ENCODE measurements at regions not wholly inside any gene's neighbourhood (a gene's known extent, or its start where the extent isn't known, plus 50 kb on each side); places are given as distances from the start of the nearest gene placed in this dataset.
"Not testable (repeated sequence)": the region's sequence is repeated elsewhere in the genome, so short reads cannot be mapped to it uniquely, and the experiment has no call there.

- DNase-seq: no peak
Observed at GRCh38 chrX:39688576-39689375, 409.0 kb downstream of the BCOR start.

- DNase-seq: no peak
Observed at GRCh38 chrX:39689376-39690104, 408.2 kb downstream of the BCOR start.

- no peak for DNase-seq
Observed at GRCh38 chrX:39690541-39691415, 407.0 kb downstream of the BCOR start.

GRCh38 chrX:39691724-39692123 is 406.0 kb downstream of the BCOR start:
- no peak for DNase-seq

GRCh38 chrX:39692796-39693195 is 405.0 kb downstream of the BCOR start:
- no peak for DNase-seq

- DNase-seq: no peak
Observed at GRCh38 chrX:39693298-39693697, 404.5 kb downstream of the BCOR start.

GRCh38 chrX:39702636-39703035 is 395.1 kb downstream of the BCOR start:
- DNase-seq: not testable (repeated sequence)

GRCh38 chrX:39703307-39703706 is 394.5 kb downstream of the BCOR start:
- DNase-seq: no peak

GRCh38 chrX:39704590-39704989 is 393.2 kb downstream of the BCOR start:
- DNase-seq: no peak

- DNase-seq: no peak
Observed at GRCh38 chrX:39705290-39705689, 392.5 kb downstream of the BCOR start.

GRCh38 chrX:39709364-39709763 is 388.4 kb downstream of the BCOR start:
- no peak for DNase-seq

- DNase-seq: no peak
Observed at GRCh38 chrX:39709812-39710211, 387.9 kb downstream of the BCOR start.

- no peak for DNase-seq
Observed at GRCh38 chrX:39710776-39711175, 387.0 kb downstream of the BCOR start.

- no peak for DNase-seq
Observed at GRCh38 chrX:39714471-39714870, 383.3 kb downstream of the BCOR start.

GRCh38 chrX:39716401-39716800 is 381.4 kb downstream of the BCOR start:
- DNase-seq: no peak

- no peak for DNase-seq
Observed at GRCh38 chrX:39716802-39717540, 380.8 kb downstream of the BCOR start.

- no peak for DNase-seq
Observed at GRCh38 chrX:39718981-39719380, 378.8 kb downstream of the BCOR start.

- no peak for DNase-seq
Observed at GRCh38 chrX:39720945-39721344, 376.8 kb downstream of the BCOR start.

- DNase-seq: no peak
Observed at GRCh38 chrX:39721566-39722279, 376.0 kb downstream of the BCOR start.

GRCh38 chrX:39724544-39724943 is 373.2 kb downstream of the BCOR start:
- no peak for DNase-seq

GRCh38 chrX:39725114-39725513 is 372.6 kb downstream of the BCOR start:
- DNase-seq: no peak

Measured in KG1 (cell line).